DOHH2 (cell line): ENCODE measurements at regions not wholly inside any gene's neighbourhood (a gene's known extent, or its start where the extent isn't known, plus 50 kb on each side); places are given as distances from the start of the nearest gene placed in this dataset.

ENCODE experiments used
- EZH2phosphoT487 ChIP-seq: fragments of 200-600 bp; sonication (generic); IDR thresholded peaks from 2 replicates; pipeline ENCODE4 v1.6.1; 2017; ENCODE audit warnings: borderline replicate concordance, mild to moderate bottlenecking, antibody characterized with exemption, low read length, moderate library complexity, mixed read lengths
- TF ChIP-seq, protein P1 (sequence below): fragments of 200-600 bp; sonication (generic); IDR thresholded peaks from one replicate; pipeline ENCODE4 v1.5.1; 2014; ENCODE audit warnings: antibody characterized with exemption, mild to moderate bottlenecking, low read depth, low read length; ENCODE audit not compliant: poor library complexity, severe bottlenecking

DNA sequence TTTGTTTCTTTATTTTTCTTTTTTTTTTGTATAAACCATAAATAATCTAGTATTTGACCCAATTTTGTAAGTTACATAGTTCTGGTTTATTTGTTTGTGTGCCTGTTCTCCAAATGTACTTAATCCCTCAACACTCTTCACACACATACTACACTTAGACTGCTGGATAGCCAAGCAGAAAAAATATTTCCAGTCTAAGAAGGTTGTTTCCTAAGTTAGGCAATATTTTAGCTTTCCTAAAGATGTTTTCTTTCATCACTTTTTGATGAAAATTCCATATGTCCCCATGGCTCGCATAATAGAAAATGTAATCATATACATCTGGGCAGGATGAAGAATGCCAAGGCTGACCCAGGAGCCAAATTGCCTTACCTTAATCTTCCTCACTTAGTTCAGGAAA lies 105.3 kb downstream of the PPP1R3A start:
- TF ChIP-seq, protein P1, sequence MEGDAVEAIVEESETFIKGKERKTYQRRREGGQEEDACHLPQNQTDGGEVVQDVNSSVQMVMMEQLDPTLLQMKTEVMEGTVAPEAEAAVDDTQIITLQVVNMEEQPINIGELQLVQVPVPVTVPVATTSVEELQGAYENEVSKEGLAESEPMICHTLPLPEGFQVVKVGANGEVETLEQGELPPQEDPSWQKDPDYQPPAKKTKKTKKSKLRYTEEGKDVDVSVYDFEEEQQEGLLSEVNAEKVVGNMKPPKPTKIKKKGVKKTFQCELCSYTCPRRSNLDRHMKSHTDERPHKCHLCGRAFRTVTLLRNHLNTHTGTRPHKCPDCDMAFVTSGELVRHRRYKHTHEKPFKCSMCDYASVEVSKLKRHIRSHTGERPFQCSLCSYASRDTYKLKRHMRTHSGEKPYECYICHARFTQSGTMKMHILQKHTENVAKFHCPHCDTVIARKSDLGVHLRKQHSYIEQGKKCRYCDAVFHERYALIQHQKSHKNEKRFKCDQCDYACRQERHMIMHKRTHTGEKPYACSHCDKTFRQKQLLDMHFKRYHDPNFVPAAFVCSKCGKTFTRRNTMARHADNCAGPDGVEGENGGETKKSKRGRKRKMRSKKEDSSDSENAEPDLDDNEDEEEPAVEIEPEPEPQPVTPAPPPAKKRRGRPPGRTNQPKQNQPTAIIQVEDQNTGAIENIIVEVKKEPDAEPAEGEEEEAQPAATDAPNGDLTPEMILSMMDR: no peak
- TF ChIP-seq EZH2phosphoT487: no peak
